Testis (tissue), 2 donors: ENCODE measurements at regions not wholly inside any gene's neighbourhood (a gene's known extent, or its start where the extent isn't known, plus 50 kb on each side); places are given as distances from the start of the nearest gene placed in this dataset.

Source experiments
- DNase-seq: peaks from one replicate; pipeline ENCODE4 v3.0.0-alpha.2; 2019
- H3K27ac ChIP-seq, 2 donors: fragments of 200-600 bp; sonication (generic); one replicate each; pipeline ENCODE4 v1.5.1; 2019
- H3K27me3 ChIP-seq: fragments of 200-600 bp; sonication (generic); one replicate; pipeline ENCODE4 v1.5.1; 2019
- H3K36me3 ChIP-seq: fragments of 200-600 bp; sonication (generic); one replicate; pipeline ENCODE4 v1.5.1; 2017; ENCODE audit warnings: low read depth; ENCODE audit errors: missing control alignments
- H3K4me1 ChIP-seq: fragments of 200-600 bp; sonication (generic); one replicate; pipeline ENCODE4 v1.5.1; 2019
- H3K4me3 ChIP-seq, 2 donors: fragments of 200-600 bp; sonication (generic); one replicate each; pipeline ENCODE4 v1.5.1; 2017 to 2019
- H3K9me3 ChIP-seq: fragments of 200-600 bp; sonication (generic); one replicate; pipeline ENCODE4 v1.5.1; 2017
- POLR2A ChIP-seq: fragments of 450-650 bp; IDR thresholded peaks from one replicate; pipeline ENCODE4 v1.6.1; 2017; ENCODE audit warnings: antibody characterized with exemption, mild to moderate bottlenecking, moderate library complexity
- WGBS, 2 donors: methylation state at CpG; one replicate each; pipeline ENCODE4 v1.1.5; 2018; 5-methylcytosine and 5-hydroxymethylcytosine counted together
- intact Hi-C: fragments of 100-400 bp; cut with DNase I; formaldehyde crosslinking; loops from one replicate; pipeline ENCODE4 v1.15.1; 2023; ENCODE audit warnings: low total_unique reads
- TF ChIP-seq, protein P1 (sequence below), 3 experiments: fragments of 450-650 bp in 2 of 3; fragments of 200-600 bp in 1 of 3; sonication (generic) in 1 of 3; IDR thresholded peaks; one replicate each; pipeline ENCODE4 v1.5.1; 2016 to 2019; ENCODE audit warnings: antibody characterized with exemption in 3 of 3, mild to moderate bottlenecking in 2 of 3, moderate library complexity in 1 of 3

- no peaks in the 10 kb centered on the region for H3K36me3 ChIP-seq
- TF ChIP-seq, protein P1, sequence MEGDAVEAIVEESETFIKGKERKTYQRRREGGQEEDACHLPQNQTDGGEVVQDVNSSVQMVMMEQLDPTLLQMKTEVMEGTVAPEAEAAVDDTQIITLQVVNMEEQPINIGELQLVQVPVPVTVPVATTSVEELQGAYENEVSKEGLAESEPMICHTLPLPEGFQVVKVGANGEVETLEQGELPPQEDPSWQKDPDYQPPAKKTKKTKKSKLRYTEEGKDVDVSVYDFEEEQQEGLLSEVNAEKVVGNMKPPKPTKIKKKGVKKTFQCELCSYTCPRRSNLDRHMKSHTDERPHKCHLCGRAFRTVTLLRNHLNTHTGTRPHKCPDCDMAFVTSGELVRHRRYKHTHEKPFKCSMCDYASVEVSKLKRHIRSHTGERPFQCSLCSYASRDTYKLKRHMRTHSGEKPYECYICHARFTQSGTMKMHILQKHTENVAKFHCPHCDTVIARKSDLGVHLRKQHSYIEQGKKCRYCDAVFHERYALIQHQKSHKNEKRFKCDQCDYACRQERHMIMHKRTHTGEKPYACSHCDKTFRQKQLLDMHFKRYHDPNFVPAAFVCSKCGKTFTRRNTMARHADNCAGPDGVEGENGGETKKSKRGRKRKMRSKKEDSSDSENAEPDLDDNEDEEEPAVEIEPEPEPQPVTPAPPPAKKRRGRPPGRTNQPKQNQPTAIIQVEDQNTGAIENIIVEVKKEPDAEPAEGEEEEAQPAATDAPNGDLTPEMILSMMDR (IDR thresholded peaks at IDR 0.05): no peak
- 81 to 82% methylated on average over 14 to 15 of the region's 15 CpGs for WGBS, 2 donors
- no peak overlapping the region for H3K4me3 ChIP-seq
- H3K4me1 ChIP-seq: no peaks in the 10 kb centered on the region
- no peak overlapping the region for H3K27ac ChIP-seq
- no peak for DNase-seq
- no peaks in the 10 kb centered on the region for H3K27me3 ChIP-seq
- no peaks in the 10 kb centered on the region for H3K9me3 ChIP-seq
- intact Hi-C loops: no loop called here
These were observed 125.2 kb downstream of the CTTN start for GRCh38 chr11:70523384-70524095.

DNA sequence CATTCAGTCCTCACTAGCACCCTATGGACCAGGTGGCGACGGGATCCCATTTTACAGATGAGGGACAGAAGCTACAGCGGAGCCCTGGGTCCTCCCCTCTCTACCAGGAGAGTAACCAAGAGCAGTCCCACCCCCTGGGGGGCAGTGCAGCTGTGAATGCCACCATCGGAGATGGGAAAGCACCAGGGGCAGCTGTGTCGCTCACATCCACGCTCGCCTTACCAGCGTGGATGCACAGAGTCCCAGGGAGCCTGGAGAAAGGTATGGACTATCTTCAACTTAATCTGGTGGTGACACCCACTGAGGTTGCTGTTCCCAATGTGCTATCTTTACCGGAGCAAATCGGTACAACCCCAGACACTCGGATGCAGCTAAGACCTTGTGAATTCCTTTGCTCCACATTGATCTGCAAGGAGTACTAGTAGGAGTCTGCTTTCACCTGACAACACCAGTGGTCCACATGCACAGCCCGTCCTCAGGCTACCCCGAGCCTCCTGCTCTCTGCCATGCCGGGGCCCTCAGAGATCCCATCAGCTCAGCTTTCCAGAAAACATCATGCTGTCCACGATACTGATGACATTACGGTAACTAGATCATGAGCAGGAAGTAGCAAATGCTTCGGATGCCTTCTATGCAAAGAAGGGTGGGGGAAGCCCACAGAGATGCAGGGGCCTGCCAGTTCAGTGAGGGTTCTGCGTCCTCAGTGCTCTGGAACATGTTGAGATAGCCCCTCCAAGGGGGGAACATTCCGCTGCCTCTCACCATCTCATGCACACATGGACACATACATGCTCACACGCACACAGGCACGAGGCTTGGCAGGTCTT lies 126.0 kb downstream of the CTTN start:
- no peaks in the 10 kb centered on the region for H3K27me3 ChIP-seq
- intact Hi-C loops: no loop called here
- no peaks in the 10 kb centered on the region for H3K4me1 ChIP-seq
- TF ChIP-seq POLR2A: no peak
- TF ChIP-seq, protein P1 (IDR thresholded peaks at IDR 0.05): no peak
- H3K4me3 ChIP-seq: no peak overlapping the region
- no peak overlapping the region for H3K27ac ChIP-seq
- H3K36me3 ChIP-seq: no peaks in the 10 kb centered on the region
- DNase-seq: no peak
- H3K9me3 ChIP-seq: no peaks in the 10 kb centered on the region
- 81 to 92% methylated on average over 12 to 21 of the region's 21 CpGs for WGBS, 2 donors

- Histone ChIP-seq H3K27ac (no peak overlapping the region), H3K4me3 (no peak overlapping the region), H3K27me3 (no peaks in the 10 kb centered on the region), H3K9me3 (no peaks in the 10 kb centered on the region), H3K4me1 (no peaks in the 10 kb centered on the region), H3K36me3 (no peaks in the 10 kb centered on the region)
- no peak for DNase-seq
- intact Hi-C loops: no loop called here
- 96 to 100% methylated on average over 1 to 8 of the region's 9 CpGs for WGBS, 2 donors
- no peak for TF ChIP-seq POLR2A
- TF ChIP-seq, protein P1 (IDR thresholded peaks at IDR 0.05): no peak
These were observed 126.7 kb downstream of the CTTN start for GRCh38 chr11:70525006-70525405.

GRCh38 chr11:70525466-70525865 lies 127.1 kb downstream of the CTTN start:
- Histone ChIP-seq H3K36me3 (no peaks in the 10 kb centered on the region), H3K27ac (no peak overlapping the region), H3K4me1 (no peaks in the 10 kb centered on the region), H3K9me3 (no peaks in the 10 kb centered on the region), H3K4me3 (no peak overlapping the region), H3K27me3 (no peaks in the 10 kb centered on the region)
- intact Hi-C loops: no loop called here
- no peak for DNase-seq
- TF ChIP-seq, protein P1 (IDR thresholded peaks at IDR 0.05): no peak
- no peak for TF ChIP-seq POLR2A
- 90 to 96% methylated on average over 5 to 7 of the region's 7 CpGs for WGBS, 2 donors
